ENCODE measurements at regions not wholly inside any gene's neighbourhood (a gene's known extent, or its start where the extent isn't known, plus 50 kb on each side); places are given as distances from the start of the nearest gene placed in this dataset.

DNA sequence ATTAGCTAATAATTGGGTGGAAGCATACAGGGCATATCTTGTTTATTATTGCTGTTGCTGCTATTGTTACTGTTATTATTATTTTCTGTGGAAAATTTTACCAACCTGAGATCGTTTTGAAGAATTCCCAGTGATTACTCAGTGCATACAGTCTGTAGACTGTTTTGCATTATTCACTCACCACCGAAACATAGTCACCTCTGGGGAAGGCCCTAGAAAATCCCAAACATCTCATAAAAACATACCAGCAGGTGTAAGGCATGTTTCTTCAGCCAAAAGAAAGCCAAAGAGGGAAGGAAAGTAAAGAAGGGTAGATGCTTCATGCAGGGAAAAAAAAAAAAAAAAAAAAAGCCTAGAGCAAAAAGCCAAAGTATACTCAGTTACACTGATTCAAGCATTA is 647.7 kb downstream of the BCL11A start:
- no peak for DNase-seq (ENCODE audit: extremely low spot score)
- ChIA-PET POLR2A (no interaction called here), CTCF (no interaction called here)
- no peak for TF ChIP-seq SUZ12 (IDR thresholded peaks at IDR 0.05)
- TF ChIP-seq ZNF384 (IDR thresholded peaks at IDR 0.05): no peak
- TF ChIP-seq, protein P1, sequence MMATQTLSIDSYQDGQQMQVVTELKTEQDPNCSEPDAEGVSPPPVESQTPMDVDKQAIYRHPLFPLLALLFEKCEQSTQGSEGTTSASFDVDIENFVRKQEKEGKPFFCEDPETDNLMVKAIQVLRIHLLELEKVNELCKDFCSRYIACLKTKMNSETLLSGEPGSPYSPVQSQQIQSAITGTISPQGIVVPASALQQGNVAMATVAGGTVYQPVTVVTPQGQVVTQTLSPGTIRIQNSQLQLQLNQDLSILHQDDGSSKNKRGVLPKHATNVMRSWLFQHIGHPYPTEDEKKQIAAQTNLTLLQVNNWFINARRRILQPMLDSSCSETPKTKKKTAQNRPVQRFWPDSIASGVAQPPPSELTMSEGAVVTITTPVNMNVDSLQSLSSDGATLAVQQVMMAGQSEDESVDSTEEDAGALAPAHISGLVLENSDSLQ (IDR thresholded peaks at IDR 0.05): no peak
- TF ChIP-seq CTBP1 (IDR thresholded peaks at IDR 0.05; ENCODE audit: borderline replicate concordance): no peak
- no peak for TF ChIP-seq L3MBTL2 (conservative IDR thresholded peaks at IDR 0.05)
- no peak for TF ChIP-seq SP1 (IDR thresholded peaks at IDR 0.05)
- no peak for TF ChIP-seq FOXK2 (IDR thresholded peaks at IDR 0.05)
- no peak for TF ChIP-seq ARNT (IDR thresholded peaks at IDR 0.05)
- TF ChIP-seq FOXM1 (IDR thresholded peaks at IDR 0.05; ENCODE audit: borderline replicate concordance): no peak

DNA sequence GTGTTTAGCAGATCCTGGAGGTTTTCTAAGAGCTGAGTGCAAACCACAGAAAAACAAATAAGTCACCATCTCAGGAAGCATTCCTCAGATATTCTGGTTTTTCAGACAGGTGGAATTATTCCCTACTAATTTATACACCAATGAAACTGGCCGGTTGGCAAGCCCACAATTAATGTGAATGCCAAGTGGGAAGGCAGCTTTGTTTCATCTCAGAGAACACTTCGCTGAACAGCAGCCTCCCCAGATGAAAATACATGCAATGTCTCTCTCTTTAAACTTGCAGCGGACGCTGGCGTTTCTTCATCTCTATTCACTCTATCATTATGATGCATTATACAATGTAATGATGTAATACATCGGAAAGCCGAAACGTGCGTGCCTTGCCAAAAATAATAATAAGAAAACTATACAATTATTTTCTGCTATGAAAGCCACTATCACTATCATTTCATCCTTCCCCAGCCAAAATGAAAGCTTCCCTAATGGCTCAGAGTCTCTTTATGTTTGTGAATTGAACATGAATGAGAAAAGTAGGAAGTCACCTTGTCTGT is 649.4 kb downstream of the BCL11A start:
- no peak for DNase-seq (ENCODE audit: extremely low spot score)
- TF ChIP-seq, protein P1 (IDR thresholded peaks at IDR 0.05): no peak
- TF ChIP-seq ELF4 (IDR thresholded peaks at IDR 0.05) (no peak), HDGF (IDR thresholded peaks at IDR 0.05; ENCODE audit: borderline replicate concordance) (no peak), NFRKB (IDR thresholded peaks at IDR 0.05) (no peak), BHLHE40 (IDR thresholded peaks at IDR 0.05; ENCODE audit: borderline replicate concordance) (no peak)
- CTCF ChIA-PET: no interaction called here
- POLR2A ChIA-PET: no interaction called here

DNA sequence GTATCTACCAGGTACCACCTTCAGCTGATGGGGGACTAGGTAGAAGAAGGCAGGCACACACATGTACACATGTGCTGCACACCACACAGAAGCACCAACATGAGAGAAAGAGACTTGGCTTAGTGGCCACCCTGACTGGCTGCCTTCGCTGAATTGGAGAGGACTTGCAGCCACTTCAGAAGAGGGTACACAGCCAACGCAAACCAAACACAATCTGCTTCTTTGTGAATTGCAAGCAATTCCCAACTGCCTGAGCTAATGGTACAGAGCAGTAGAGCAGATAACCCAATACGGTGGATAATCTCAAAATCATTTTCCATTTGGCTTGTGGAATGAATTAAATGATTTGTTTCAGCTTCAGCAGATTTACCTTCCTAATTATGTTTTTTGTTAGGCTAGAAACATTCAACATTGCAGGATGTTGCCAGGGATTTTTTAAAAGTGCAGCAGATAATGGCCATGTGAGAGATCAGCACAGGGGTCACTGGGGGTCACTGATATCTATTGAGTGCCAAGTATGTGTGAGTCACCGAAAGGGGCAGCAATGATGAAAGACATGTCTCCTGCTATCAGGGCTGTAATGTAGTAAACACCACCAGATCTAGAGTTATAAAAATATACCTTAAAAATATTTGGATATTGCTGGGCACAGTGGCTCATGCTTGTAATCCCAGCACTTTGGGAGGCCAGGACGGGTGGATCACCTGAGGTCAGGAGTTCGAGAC is 652.6 kb downstream of the BCL11A start:
- no peak for DNase-seq (ENCODE audit: extremely low spot score)
- ChIA-PET CTCF (no interaction called here), POLR2A (no interaction called here)
- TF ChIP-seq BHLHE40 (IDR thresholded peaks at IDR 0.05; ENCODE audit: borderline replicate concordance) (no peak), HDGF (IDR thresholded peaks at IDR 0.05; ENCODE audit: borderline replicate concordance) (no peak), FOXK2 (IDR thresholded peaks at IDR 0.05) (no peak), ELF4 (IDR thresholded peaks at IDR 0.05) (no peak), LEF1 (IDR thresholded peaks at IDR 0.05; ENCODE audit: borderline replicate concordance) (no peak), ZNF384 (IDR thresholded peaks at IDR 0.05) (no peak), NFRKB (IDR thresholded peaks at IDR 0.05) (no peak), FOXM1 (IDR thresholded peaks at IDR 0.05; ENCODE audit: borderline replicate concordance) (no peak), TARDBP (IDR thresholded peaks at IDR 0.05) (no peak), SP1 (IDR thresholded peaks at IDR 0.05) (no peak)
- TF ChIP-seq, protein P1 (IDR thresholded peaks at IDR 0.05): no peak

DNA sequence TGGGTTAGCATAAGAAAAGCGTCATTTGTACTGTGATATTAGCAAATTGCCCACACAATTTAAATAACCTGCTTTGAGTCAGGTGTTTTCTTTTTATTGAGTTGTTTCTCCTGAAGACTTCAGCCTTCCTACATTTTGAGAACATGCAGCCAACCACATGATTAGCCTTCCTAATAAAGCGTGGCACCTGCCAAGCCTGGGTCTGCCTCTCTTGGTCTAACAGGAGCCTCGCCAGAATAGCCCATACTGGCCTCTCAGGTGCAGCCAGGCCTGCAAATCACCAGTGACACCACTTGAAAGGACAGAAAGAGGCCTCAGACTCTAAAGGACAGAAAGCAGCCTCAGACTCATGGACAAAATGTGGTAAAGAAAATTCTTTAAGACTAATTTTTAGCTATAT is 653.8 kb downstream of the BCL11A start:
- TF ChIP-seq BHLHE40 (IDR thresholded peaks at IDR 0.05; ENCODE audit: borderline replicate concordance): no peak
- TF ChIP-seq FOXK2 (IDR thresholded peaks at IDR 0.05): no peak
- no peak for TF ChIP-seq HDGF (IDR thresholded peaks at IDR 0.05; ENCODE audit: borderline replicate concordance)
- no peak for TF ChIP-seq L3MBTL2 (conservative IDR thresholded peaks at IDR 0.05)
- DNase-seq (ENCODE audit: extremely low spot score): no peak
- POLR2A ChIA-PET: no interaction called here
- CTCF ChIA-PET: no interaction called here

DNA sequence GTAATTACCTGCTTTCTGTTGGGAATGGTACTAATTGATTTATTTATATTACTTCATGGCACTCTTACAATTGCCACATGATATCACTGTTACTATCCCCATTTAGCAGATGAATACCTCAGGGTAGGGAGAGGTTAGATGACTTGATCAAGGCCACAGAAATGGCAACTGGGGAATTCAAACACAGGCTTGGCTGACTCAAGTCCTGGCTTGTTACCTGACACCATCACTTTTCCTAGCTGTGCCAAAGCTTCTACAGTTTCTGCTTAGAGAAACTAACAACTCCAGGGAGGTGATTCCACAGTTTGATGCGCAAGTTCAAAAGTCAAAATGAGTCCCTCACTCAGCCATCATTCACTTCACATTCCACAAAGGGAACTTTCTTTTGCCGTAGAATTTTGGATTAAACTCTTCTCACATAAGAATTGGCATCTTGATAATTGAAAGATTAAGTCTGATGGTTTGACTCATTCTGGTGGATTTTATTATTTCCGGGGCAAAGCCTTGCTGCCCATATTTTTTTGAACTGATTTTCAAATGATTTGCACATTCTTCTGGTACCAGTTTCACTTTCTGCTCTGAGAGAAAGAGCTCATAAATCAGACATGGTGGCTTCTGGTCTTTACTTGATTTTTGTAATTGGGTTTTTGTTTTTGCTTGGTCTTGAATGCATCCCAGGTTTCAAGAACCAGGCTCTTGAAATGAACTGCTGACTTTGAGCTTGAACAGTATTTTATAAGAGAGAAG is 656.8 kb downstream of the BCL11A start:
- POLR2A ChIA-PET: no interaction called here
- TF ChIP-seq TARDBP (IDR thresholded peaks at IDR 0.05) (no peak), SUZ12 (IDR thresholded peaks at IDR 0.05) (no peak), L3MBTL2 (conservative IDR thresholded peaks at IDR 0.05) (no peak), LEF1 (IDR thresholded peaks at IDR 0.05; ENCODE audit: borderline replicate concordance) (no peak), ARNT (IDR thresholded peaks at IDR 0.05) (no peak), ELF4 (IDR thresholded peaks at IDR 0.05) (no peak), FOXM1 (IDR thresholded peaks at IDR 0.05; ENCODE audit: borderline replicate concordance) (no peak), FOXK2 (IDR thresholded peaks at IDR 0.05) (no peak), SP1 (IDR thresholded peaks at IDR 0.05) (no peak), CTBP1 (IDR thresholded peaks at IDR 0.05; ENCODE audit: borderline replicate concordance) (no peak), NFRKB (IDR thresholded peaks at IDR 0.05) (no peak), FOXA1 (IDR thresholded peaks at IDR 0.05) (no peak), BHLHE40 (IDR thresholded peaks at IDR 0.05; ENCODE audit: borderline replicate concordance) (no peak), ZNF384 (IDR thresholded peaks at IDR 0.05) (no peak), HDGF (IDR thresholded peaks at IDR 0.05; ENCODE audit: borderline replicate concordance) (no peak)
- TF ChIP-seq, protein P1 (IDR thresholded peaks at IDR 0.05): no peak
- CTCF ChIA-PET: no interaction called here
- no peak for DNase-seq (ENCODE audit: extremely low spot score)

All from HEK293T (cell line).